Activated CD4-positive, alpha-beta T cell treated with anti-CD3 and anti-CD28 coated beads, Interleukin-2, Interleukin-4, amounts not matched to agents 100 ng/mL and 50 ng/mL, durations not matched to agents 16 hours and 8 hours (primary cell): ENCODE measurements at regions not wholly inside any gene's neighbourhood (a gene's known extent, or its start where the extent isn't known, plus 50 kb on each side); places are given as distances from the start of the nearest gene placed in this dataset.

ENCODE experiments used
- DNase-seq: peaks from one replicate; pipeline ENCODE4 v3.0.0-alpha.2; 2020; ENCODE audit warnings: low spot score

- no peak for DNase-seq
Observed at GRCh38 chr5:61653807-61654580, 321.9 kb downstream of the ZSWIM6 start.

GRCh38 chr5:61654876-61655275 lies 322.8 kb downstream of the ZSWIM6 start:
- no peak for DNase-seq

GRCh38 chr5:61657010-61657409 lies 325.0 kb downstream of the ZSWIM6 start:
- no peak for DNase-seq

GRCh38 chr5:61657686-61658085 lies 325.6 kb downstream of the ZSWIM6 start:
- DNase-seq = no peak

- peak; percentile 71 for DNase-seq
Observed at GRCh38 chr5:61658592-61659008, 326.5 kb downstream of the ZSWIM6 start.

GRCh38 chr5:61659221-61659696 lies 327.2 kb downstream of the ZSWIM6 start:
- DNase-seq = no peak

- DNase-seq = no peak
Observed at GRCh38 chr5:61662670-61663069, 330.6 kb downstream of the ZSWIM6 start.

- no peak for DNase-seq
Observed at GRCh38 chr5:61666064-61666621, 334.1 kb downstream of the ZSWIM6 start.

- no peak for DNase-seq
Observed at GRCh38 chr5:61667525-61668218, 335.6 kb downstream of the ZSWIM6 start.

- no peak for DNase-seq
Observed at GRCh38 chr5:61669531-61669930, 337.5 kb downstream of the ZSWIM6 start.

- DNase-seq = no peak
Observed at GRCh38 chr5:61670941-61671340, 338.9 kb downstream of the ZSWIM6 start.

- DNase-seq = no peak
Observed at GRCh38 chr5:61673007-61673735, 341.1 kb downstream of the ZSWIM6 start.

- DNase-seq = no peak
Observed at GRCh38 chr5:61674378-61674777, 342.3 kb downstream of the ZSWIM6 start.

GRCh38 chr5:61675015-61675692 lies 343.1 kb downstream of the ZSWIM6 start:
- DNase-seq = no peak

- no peak for DNase-seq
Observed at GRCh38 chr5:61677220-61677619, 345.2 kb downstream of the ZSWIM6 start.

GRCh38 chr5:61678966-61679365 lies 346.9 kb downstream of the ZSWIM6 start:
- DNase-seq = no peak

- no peak for DNase-seq
Observed at GRCh38 chr5:61679562-61679961, 347.5 kb downstream of the ZSWIM6 start.

- no peak for DNase-seq
Observed at GRCh38 chr5:61680247-61680646, 348.2 kb downstream of the ZSWIM6 start.

- DNase-seq = no peak
Observed at GRCh38 chr5:61683148-61683547, 351.1 kb downstream of the ZSWIM6 start.

- no peak for DNase-seq
Observed at GRCh38 chr5:61683926-61684325, 351.9 kb downstream of the ZSWIM6 start.

- DNase-seq = no peak
Observed at GRCh38 chr5:61686491-61687257, 354.6 kb downstream of the ZSWIM6 start.
